ENCODE measurements at regions not wholly inside any gene's neighbourhood (a gene's known extent, or its start where the extent isn't known, plus 50 kb on each side); places are given as distances from the start of the nearest gene placed in this dataset.

GRCh38 chr3:99084826-99085225 is 183.3 kb upstream of the DCBLD2 start:
- TF ChIP-seq TAF1 (IDR thresholded peaks at IDR 0.05; ENCODE audit: borderline replicate concordance, low read depth, low read length) (no peak), POLR2A (IDR thresholded peaks at IDR 0.05; ENCODE audit: low read depth, low read length) (no peak)

Measured in GM12892 (cell line).